ENCODE measurements at regions not wholly inside any gene's neighbourhood (a gene's known extent, or its start where the extent isn't known, plus 50 kb on each side); places are given as distances from the start of the nearest gene placed in this dataset.
A peak's percentile ranks its signal among the peaks of the same experiment; 100 is the strongest.
"Not testable (repeated sequence)": the region's sequence is repeated elsewhere in the genome, so short reads cannot be mapped to it uniquely, and the experiment has no call there.

DNA sequence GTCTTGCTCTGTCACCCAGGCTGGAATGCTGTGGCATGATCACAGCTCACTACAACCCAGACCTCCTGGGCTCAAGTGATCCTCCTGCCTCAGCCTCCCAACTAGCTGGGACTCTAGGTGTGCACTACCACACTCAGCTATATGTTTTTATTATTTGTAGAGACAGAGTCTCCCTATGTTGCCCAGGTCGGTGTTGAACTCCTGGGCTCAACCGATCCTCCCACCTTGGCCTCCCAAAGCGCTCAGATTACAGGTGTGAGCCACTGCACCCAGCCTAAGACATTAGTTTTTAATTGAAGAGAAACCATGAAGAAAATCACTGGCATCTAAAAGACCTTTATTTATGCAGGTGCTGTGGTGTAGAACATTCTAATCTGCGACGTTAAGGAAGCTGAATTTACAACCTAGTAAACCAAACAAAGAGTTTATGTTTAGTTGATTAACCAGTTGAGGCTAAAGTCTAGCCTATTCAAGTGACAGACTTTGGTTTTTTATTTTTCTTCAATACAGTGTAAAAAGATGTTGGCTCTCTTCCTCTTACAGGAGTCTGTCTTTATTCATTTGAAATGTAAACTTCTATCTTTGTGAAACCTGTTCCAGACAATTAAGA, 52.5 kb upstream of the NBL1 start:
- no peak for DNase-seq

DNA sequence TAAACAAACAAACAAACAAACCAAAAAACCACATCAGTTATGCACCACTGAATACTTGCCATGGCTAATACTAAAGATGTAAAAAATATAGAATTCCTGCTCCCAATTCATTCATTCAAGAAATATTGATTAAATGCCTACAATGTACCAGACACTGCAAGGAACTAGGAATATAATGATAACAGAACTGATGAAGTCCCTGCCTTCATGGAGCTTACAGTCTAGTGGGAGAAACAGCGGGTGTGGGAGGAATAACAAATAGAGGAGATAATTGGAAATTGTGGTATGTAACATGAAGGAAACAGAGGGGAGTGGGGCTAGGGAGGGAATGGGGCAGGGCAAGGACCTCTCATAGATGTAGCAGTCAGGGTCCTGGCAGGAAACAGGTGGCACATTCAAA, 58.6 kb upstream of the NBL1 start:
- no peak for DNase-seq

DNA sequence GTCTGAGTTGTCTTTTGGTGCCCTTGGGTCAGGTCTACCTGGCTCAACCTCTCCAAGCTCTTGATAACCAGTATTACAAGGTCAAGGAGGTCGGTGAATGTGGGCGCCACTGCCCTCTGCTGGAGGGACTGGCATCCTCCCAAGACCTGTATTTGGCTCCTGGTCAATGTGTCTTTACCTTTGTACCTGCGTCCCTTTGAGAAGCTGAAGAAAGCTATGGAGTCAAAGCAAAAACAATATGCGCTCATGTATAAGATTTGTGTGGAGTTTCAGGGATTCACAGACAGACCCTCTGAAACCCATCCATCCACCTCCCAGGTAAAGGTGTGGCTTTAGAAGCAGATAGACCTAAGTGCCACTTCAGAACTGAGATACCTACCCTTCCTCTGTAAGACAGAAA, 61.8 kb upstream of the NBL1 start:
- peak; percentile 89 for DNase-seq

DNA sequence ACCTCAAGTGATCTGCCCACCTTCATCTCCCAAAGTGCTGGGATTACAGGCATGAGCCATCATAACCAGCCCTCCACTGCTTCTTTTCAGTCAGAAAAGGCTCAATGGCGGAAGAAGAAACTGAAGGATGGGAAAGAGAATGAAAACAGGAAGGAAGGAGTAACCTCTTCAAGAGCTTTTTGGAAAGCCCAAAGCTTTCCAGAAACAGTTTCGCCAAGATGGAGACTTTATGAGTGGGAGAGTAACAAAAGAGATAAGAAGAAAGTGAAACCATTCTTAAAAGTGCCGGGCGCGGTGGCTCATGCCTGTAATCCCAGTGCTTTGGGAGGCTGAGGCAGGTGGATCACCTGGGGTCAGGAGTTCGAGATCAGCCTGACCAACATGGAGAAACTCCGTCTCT, 62.7 kb upstream of the NBL1 start:
- DNase-seq = no peak

DNA sequence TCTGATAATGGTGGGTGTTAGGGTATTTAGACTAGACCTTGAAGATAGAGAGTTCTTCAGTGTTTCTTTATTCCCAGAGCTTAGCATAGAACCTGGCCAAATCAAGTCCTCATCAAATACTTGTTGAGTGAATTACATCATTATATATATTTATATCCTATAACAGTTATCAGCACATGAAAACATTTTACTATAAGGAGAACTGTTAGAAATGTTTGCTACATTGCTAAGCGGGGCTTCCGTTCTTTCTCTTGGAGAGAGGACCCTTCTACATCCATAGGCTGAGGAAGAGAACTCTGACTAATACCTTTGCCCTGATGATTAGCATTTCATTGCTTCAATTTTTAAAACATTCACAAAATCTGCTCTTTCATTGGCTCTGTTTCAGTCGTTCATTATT, 66.5 kb upstream of the NBL1 start:
- no peak for DNase-seq

DNA sequence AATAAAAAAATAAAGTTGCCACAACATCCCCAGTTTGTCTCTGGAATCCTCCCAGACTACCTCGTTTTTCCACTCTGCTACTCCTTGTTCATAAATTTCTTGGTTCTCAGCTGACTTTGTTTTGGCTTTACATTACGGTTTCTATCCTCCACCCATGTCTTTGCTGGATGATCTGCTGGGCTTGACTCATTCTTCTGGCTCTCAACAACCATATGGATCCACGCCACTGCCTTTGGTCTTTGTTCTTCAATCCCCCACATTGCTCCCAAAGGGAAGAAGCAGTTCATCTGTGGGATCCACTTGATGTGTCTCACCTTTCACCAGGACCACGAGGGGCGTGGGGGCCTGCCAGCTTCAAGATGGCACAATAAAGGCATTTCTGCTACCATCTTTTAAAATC, 67.1 kb upstream of the NBL1 start:
- DNase-seq = no peak

DNA sequence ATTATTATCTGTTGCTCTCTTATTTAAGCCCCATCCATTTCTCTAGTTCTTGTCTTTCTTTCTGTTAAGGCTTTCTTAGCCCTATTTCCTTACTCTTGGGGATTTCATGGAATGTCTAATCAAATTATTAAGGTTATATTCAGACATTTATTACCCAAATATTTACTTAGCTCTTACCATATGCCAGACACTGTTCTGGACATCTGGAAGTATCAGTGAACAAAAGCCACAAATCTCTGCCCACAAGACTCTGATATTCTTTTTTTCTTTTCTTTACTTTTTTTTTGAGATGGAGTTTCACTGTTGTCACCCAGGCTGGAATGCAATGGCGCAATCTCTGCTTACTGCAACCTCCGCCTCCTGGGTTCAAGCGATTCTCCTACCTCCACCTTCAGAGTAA, 74.3 kb upstream of the NBL1 start:
- DNase-seq = no peak

DNA sequence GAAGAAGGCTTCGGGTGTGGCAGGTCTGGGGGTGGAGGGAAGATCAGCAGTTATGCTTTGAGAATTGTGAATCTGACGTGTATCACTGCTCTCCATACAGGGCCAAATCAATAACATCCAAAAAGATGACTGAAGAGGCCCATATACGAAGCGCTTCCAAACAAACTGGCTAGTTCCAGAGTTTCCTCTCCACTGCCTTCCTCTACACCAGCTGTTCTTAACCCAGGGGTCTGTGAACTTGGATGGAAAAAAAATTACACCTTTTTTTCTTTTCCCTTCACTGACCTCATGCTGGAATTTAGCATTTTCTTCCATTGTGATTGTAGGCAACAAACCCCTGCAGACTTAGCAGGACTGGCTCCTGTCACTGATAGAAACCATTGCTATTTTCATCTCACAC, 77.1 kb upstream of the NBL1 start:
- no peak for DNase-seq

DNA sequence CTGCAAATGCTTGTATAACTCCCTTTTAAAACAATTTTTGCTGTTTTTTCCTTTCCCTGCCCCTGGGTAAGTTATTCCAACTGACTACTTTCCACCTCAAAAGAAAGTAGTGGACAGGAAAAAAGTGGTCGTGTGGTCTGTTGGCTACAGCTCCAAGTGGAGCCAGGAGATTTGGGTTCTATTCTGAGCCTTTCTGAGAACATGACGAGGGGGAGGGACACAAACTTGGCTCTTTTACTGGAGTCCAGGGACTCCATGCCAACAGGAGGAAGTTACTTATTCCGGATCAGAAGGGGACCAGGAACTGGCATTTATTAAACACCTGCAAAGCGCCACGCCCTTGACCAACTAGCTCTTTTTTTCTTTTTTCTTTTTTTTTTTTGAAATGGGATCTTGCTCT, 79.0 kb upstream of the CAPZB start:
- no peak for DNase-seq

DNA sequence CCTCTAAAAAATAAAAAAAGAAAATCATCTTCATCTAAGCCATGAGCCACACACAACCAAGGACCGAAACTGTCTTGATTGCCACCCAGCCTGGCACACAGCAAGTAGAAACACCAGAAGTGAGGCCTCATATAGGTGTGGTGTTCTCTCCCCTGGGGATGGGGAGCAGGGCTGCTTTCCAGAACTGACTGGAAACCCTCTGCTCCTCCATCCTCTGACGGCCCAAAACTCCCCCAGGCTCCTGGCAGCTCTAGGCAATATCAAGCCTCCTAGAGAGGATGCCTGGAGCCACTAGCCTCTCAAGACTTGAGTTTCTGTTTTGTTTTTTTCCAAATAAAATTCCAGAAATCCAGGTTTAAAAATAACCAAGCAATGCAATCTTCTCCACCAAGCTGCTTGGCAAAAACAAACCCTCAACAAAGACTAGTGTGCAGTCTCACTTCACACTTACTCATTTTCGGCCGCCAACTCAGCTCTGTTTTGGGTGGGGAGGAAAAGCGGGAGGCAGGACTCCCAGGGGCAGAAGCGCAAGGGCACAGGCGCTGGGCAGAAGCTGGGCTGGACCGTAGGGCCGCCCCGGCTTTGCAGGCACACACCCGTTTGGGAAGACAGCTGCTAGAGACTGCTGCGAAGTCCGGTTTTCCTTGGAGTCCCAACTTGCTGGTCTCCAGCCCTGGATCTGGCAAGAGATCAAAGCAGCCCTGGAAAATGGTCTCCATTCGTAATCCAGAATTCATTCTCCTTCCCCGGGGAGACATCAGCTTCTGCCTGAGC, 78.2 kb upstream of the CAPZB start:
- DNase-seq = peak; percentile 53

DNA sequence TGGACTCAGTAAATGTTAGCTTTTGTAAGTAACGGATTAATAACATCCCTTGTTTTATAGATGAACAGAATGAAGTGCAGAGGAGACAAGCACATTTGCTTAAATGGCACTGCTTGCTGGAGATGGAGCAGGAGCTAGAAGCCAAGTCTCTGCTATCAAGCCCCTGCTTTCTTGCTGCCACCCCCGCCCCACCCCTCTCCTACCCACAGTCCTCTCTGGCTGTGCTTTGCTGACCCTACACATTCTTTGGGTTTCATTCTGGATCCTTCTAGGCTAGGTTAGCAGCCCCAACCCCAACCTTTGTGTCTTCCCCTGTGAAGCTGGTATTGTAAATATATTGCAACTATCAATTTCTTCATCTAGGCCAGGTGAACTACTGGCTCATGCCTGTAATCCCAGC, 77.5 kb upstream of the CAPZB start:
- DNase-seq = no peak

DNA sequence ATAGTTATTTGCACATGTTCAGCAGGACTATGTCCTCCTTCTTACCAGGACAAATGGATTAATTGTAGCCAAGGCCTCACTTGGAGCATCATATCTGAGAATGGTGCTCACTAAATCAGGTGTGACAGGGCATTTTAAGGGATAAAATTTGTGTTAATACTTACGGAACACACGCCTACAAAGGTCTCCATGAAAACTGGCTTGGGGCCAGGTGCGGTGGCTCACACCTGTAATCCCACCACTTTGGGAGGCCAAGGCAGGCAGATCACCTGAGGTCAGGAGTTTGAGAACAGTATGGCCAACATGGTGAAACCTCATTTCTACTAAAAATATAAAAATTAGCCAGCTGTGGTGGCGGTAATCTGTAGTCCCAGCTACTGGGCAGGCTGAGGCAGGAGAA, 75.1 kb upstream of the CAPZB start:
- DNase-seq = no peak

DNA sequence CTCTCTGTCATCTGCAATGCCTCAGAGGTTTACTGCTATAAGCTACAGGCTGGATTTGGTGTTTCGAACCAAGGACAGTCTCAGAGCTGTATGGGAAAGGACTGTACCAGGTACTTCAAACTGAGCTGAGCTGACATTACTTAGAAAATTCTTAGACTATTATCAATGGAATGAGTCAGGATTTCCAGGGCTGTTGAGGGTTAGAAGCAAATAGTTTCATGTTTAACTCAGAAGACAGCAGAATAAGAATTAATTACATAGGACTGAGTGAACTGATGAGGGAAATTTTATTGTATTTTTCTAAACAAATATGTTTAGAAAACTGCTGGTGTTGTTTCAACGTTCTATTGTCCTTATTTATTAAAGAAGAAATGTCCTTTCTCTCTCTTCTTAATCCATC, 74.3 kb upstream of the CAPZB start:
- DNase-seq = no peak

DNA sequence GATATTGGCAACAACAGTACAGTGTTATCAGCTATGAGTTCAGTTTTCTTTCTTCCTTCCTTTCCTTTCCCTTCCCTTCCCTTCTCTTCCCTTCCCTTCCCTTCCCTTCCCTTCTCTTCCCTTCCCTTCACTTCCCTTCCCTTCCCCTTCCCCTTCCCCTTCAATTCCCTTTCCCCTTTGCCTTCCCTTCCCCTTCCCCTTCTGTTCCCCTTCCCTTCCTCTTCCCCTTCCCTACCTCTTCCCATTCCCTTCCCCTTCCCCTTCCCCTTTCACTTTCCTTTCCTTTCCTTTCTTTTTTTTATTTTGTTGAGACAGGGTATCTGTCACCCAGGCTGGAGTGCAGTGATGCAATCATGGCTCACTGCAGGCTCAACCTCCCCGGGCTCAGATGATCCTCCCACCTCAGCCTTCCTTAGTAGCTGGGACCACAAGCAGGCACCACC, 72.3 kb upstream of the CAPZB start:
- no peak for DNase-seq

DNA sequence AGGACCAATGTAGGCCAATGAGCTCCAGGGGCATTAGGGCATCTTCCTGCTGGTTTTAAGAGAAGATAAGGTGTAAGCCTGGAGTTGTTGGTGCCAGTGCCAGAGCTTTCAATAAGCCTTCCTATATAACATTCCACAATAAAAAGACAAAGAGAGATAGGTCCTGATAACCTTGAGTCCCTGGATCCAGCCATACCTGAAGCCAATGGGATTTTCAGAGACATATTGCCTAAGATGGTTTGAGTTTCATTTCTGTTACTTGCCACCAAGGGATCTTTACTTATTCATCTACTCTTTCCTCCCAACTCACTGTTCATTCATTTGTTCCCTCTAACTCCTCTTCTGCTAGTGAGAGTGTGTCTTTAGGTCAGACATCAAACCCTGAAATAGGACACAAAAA, 68.8 kb upstream of the CAPZB start:
- no peak for DNase-seq

DNA sequence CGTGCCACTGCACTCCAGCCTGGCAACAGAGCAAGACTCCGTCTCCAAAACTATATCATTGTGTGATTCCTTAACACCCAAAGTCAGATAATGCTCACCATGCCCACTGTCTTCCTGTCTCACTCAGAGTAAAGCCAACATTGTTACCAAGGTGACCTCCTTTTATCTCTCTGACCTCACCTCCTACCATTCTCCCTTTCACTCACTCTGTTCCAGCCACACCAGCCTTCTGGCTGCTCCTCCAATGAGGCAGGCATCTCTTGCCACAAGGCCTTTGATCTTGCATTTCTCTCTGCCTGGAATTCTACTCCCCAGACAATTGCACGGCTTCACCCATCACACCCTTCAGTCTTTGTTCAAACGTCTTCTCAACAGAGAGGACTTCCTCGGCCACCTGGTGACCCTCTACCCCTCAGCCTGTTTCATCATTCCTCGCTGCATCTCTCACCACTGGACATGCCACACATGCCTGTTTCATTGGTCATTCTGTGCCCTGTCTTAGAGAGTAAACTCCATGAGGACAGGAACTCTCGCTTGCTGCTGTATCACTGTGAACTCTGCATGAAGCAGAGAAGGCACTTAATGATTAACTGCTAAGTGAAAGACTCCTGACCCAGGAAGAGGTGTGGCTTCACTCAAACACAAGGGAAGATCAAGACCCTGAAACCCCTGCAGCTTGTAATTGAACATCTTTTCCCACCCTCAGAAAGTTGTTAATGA, 67.1 kb upstream of the CAPZB start:
- no peak for DNase-seq

DNA sequence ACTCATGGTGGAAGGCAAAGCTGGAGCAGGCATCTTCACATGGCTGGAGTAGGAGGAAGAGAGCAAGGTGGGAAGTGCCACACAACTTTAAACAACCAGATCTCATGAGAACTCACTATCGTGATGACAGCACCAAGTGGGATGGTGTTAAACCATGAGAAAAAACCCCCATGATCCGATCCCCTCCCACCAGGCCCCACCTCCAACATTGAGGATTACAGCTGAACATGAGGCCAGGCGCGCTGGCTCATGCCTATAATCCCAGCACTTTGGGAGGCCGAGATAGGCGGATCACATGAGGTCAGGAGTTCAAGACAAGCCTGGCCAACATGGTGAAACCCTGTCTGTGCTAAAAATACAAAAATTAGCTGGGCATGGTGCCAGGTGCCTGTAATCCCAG, 66.5 kb upstream of the CAPZB start:
- not testable (repeated sequence) for DNase-seq

DNA sequence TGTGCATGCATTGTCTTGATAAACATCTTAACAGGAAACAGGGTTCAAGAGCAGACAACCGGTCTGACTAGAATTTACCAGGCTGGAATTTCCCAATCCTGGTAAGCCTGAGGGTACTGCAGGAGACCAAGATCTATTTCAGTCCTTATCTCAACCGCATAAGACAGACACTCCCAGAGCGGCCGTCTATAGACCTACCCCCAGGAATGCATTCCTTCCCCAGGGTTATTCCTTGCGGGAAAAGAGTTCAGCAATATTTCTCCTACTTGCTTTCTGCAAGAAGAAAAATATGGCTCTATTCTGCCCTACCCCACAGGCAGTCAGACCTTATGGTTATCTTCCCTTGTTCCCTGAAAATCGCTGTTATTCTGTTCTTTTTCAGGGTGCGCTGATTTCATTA, 65.1 kb upstream of the CAPZB start:
- not testable (repeated sequence) for DNase-seq

DNA sequence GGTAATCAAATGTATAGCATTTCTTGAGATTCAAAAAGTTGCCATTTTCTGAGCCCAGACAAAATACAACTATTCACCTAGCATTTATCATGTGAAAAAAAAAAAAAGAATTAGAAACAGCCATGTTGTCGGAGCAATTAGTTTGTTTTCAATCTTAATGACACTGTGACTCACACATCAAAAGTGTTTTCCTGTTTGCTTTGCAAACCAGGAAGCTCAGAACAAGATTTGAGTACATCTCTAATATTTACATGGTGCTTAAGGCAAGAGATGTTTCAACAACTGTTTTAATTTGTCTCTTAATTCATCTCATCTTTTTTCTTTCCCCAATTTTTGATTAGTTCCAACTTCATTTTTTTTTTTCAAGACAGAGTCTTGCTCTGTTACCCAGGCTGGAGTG, 62.5 kb upstream of the CAPZB start:
- no peak for DNase-seq

DNA sequence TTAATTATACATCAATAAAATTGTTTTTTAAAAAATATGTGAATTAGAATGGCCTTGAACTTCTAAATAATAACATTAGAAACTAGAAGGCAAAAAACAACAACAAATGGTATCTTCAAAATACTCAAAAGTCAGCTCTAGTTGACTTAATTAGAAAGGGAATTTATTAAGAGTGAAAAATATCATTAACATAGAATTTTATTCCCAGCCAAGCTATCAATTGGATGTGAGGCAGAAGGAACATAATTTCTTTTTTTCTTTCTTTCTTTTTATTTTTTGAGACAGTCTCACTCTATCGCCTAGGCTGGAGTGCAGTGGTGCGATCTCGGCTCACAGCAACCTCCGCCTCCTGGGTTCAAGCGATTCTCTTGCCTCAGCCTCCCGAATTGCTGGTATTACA, 51.2 kb upstream of the CAPZB start:
- no peak for DNase-seq

DNA sequence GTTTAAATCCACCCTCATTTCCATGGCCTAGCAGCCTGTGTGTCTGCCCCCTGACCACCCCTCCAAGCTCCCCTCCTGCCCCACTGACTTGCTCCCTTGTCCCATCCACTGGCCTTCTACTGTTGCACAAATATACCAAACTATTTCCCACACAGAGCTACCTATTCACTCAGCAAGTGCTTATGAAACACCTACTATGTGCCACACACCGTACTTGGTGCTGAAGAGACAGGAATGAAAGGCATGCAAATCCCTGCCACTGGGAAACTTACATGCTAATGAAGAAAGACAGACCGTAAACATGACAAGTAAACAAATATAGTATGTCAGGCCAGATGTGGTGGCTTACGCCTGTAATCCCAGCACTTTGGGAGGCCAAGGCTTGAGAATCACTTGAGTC, 49.9 kb upstream of the CAPZB start:
- DNase-seq = peak; percentile 18

Measured in islet precursor cell (in vitro differentiated cells).